Skeletal muscle satellite cell (primary cell): ENCODE measurements at regions not wholly inside any gene's neighbourhood (a gene's known extent, or its start where the extent isn't known, plus 50 kb on each side); places are given as distances from the start of the nearest gene placed in this dataset.
A peak's percentile ranks its signal among the peaks of the same experiment; 100 is the strongest.

ENCODE experiments used
- H3K27me3 ChIP-seq: 2 replicates; pipeline ENCODE4 v1.7.0; 2013; ENCODE audit warnings: low read length; ENCODE audit not compliant: control insufficient read depth, insufficient read depth
- H3K36me3 ChIP-seq: 2 replicates; pipeline ENCODE4 v1.7.0; 2013; ENCODE audit warnings: mild to moderate bottlenecking, control low read depth, low read length; ENCODE audit not compliant: insufficient read depth
- H3K4me1 ChIP-seq: 2 replicates; pipeline ENCODE4 v1.7.0; 2013; ENCODE audit warnings: low read length; ENCODE audit not compliant: control insufficient read depth, insufficient read depth
- H3K4me2 ChIP-seq: 2 replicates; pipeline ENCODE4 v1.7.0; 2013; ENCODE audit warnings: mild to moderate bottlenecking, low read length
- H3K4me3 ChIP-seq: 2 replicates; pipeline ENCODE4 v1.7.0; 2013; ENCODE audit warnings: low read length
- H3K9ac ChIP-seq: 2 replicates; pipeline ENCODE4 v1.7.0; 2013; ENCODE audit warnings: mild to moderate bottlenecking, low read depth, low read length, moderate library complexity
- H3K9me3 ChIP-seq: replicated peaks from 2 replicates; pipeline ENCODE4 v1.7.0; 2013; ENCODE audit warnings: mild to moderate bottlenecking, control low read depth, low read length

GRCh38 chr3:162842549-162843216, 1346.1 kb downstream of the OTOL1 start:
- Histone ChIP-seq H3K36me3 (no peaks in the 10 kb centered on the region), H3K9ac (no peak overlapping the region), H3K9me3 (no peaks in the 10 kb centered on the region), H3K4me2 (no peak overlapping the region), H3K4me1 (no peaks in the 10 kb centered on the region), H3K27me3 (no peaks in the 10 kb centered on the region), H3K4me3 (no peak overlapping the region)

- Histone ChIP-seq H3K4me3 (no peak overlapping the region), H3K9me3 (no peaks in the 10 kb centered on the region), H3K4me2 (no peak overlapping the region), H3K27me3 (no peaks in the 10 kb centered on the region), H3K4me1 (no peaks in the 10 kb centered on the region), H3K36me3 (no peaks in the 10 kb centered on the region), H3K9ac (no peak overlapping the region)
Measured at GRCh38 chr3:162845918-162846317, 1349.3 kb downstream of the OTOL1 start.

- no peak overlapping the region for H3K9ac ChIP-seq
- no peaks in the 10 kb centered on the region for H3K36me3 ChIP-seq
- no peaks in the 10 kb centered on the region for H3K27me3 ChIP-seq
- no peak overlapping the region for H3K4me3 ChIP-seq
- no peaks in the 10 kb centered on the region for H3K9me3 ChIP-seq
- no peak overlapping the region for H3K4me2 ChIP-seq
- H3K4me1 ChIP-seq, result no peaks in the 10 kb centered on the region
Measured at GRCh38 chr3:162847511-162847910, 1350.9 kb downstream of the OTOL1 start.

- no peak overlapping the region for H3K9ac ChIP-seq
- no peaks in the 10 kb centered on the region for H3K9me3 ChIP-seq
- H3K27me3 ChIP-seq, result no peaks in the 10 kb centered on the region
- no peaks in the 10 kb centered on the region for H3K36me3 ChIP-seq
- H3K4me2 ChIP-seq, result no peak overlapping the region
- no peak overlapping the region for H3K4me3 ChIP-seq
- H3K4me1 ChIP-seq, result no peaks in the 10 kb centered on the region
Measured at GRCh38 chr3:162863579-162863978, 1367.0 kb downstream of the OTOL1 start.

- H3K27me3 ChIP-seq, result no peaks in the 10 kb centered on the region
- H3K9ac ChIP-seq, result no peak overlapping the region
- H3K9me3 ChIP-seq, result no peaks in the 10 kb centered on the region
- no peaks in the 10 kb centered on the region for H3K4me1 ChIP-seq
- no peak overlapping the region for H3K4me3 ChIP-seq
- no peaks in the 10 kb centered on the region for H3K36me3 ChIP-seq
- H3K4me2 ChIP-seq, result peak overlapping the region; percentile 41
Measured at GRCh38 chr3:162865466-162865865, 1368.9 kb downstream of the OTOL1 start.

- no peaks in the 10 kb centered on the region for H3K4me1 ChIP-seq
- H3K4me3 ChIP-seq, result no peak overlapping the region
- H3K4me2 ChIP-seq, result no peak overlapping the region
- no peaks in the 10 kb centered on the region for H3K36me3 ChIP-seq
- H3K9me3 ChIP-seq, result no peaks in the 10 kb centered on the region
- H3K27me3 ChIP-seq, result no peaks in the 10 kb centered on the region
- H3K9ac ChIP-seq, result no peak overlapping the region
Measured at GRCh38 chr3:162879021-162879562, 1382.5 kb downstream of the OTOL1 start.

- H3K4me3 ChIP-seq, result no peak overlapping the region
- H3K4me2 ChIP-seq, result no peak overlapping the region
- no peaks in the 10 kb centered on the region for H3K4me1 ChIP-seq
- H3K27me3 ChIP-seq, result no peaks in the 10 kb centered on the region
- H3K36me3 ChIP-seq, result no peaks in the 10 kb centered on the region
- no peaks in the 10 kb centered on the region for H3K9me3 ChIP-seq
- H3K9ac ChIP-seq, result no peak overlapping the region
Measured at GRCh38 chr3:162884373-162884772, 1387.8 kb downstream of the OTOL1 start.

- Histone ChIP-seq H3K4me2 (no peak overlapping the region), H3K9me3 (no peaks in the 10 kb centered on the region), H3K36me3 (no peaks in the 10 kb centered on the region), H3K27me3 (no peaks in the 10 kb centered on the region), H3K4me1 (no peaks in the 10 kb centered on the region), H3K9ac (no peak overlapping the region), H3K4me3 (no peak overlapping the region)
Measured at GRCh38 chr3:162892921-162893793, 1396.5 kb downstream of the OTOL1 start.

- Histone ChIP-seq H3K4me3 (no peak overlapping the region), H3K36me3 (no peaks in the 10 kb centered on the region)
Measured at GRCh38 chr3:162897291-162897690, 1400.7 kb downstream of the OTOL1 start.

GRCh38 chr3:162932503-162932902, 1435.9 kb downstream of the OTOL1 start:
- H3K9me3 ChIP-seq, result no peaks in the 10 kb centered on the region
- no peaks in the 10 kb centered on the region for H3K36me3 ChIP-seq
- no peak overlapping the region for H3K4me3 ChIP-seq
- H3K9ac ChIP-seq, result no peak overlapping the region
- H3K27me3 ChIP-seq, result no peaks in the 10 kb centered on the region
- H3K4me1 ChIP-seq, result no peaks in the 10 kb centered on the region
- no peak overlapping the region for H3K4me2 ChIP-seq

More at GRCh38 chr3:162897291-162897690, 1400.7 kb downstream of the OTOL1 start:
- H3K9ac ChIP-seq, result no peak overlapping the region
- no peaks in the 10 kb centered on the region for H3K4me1 ChIP-seq
- no peak overlapping the region for H3K4me2 ChIP-seq
- no peaks in the 10 kb centered on the region for H3K9me3 ChIP-seq
- H3K27me3 ChIP-seq, result no peaks in the 10 kb centered on the region

- Histone ChIP-seq H3K9me3 (no peaks in the 10 kb centered on the region), H3K4me3 (no peak overlapping the region), H3K4me1 (no peaks in the 10 kb centered on the region), H3K36me3 (no peaks in the 10 kb centered on the region), H3K9ac (no peak overlapping the region), H3K4me2 (no peak overlapping the region), H3K27me3 (no peaks in the 10 kb centered on the region)
Measured at GRCh38 chr3:162933656-162934055, 1437.0 kb downstream of the OTOL1 start.
